GM19397 (cell line): ENCODE measurements at regions not wholly inside any gene's neighbourhood (a gene's known extent, or its start where the extent isn't known, plus 50 kb on each side); places are given as distances from the start of the nearest gene placed in this dataset.
"Not testable (repeated sequence)": the region's sequence is repeated elsewhere in the genome, so short reads cannot be mapped to it uniquely, and the experiment has no call there.

Experiments
- ATAC-seq: cut with Tn5 transposase; IDR thresholded peaks from one replicate; pipeline ENCODE4 v1.9.1; 2021; ENCODE audit warnings: mild to moderate bottlenecking, moderate library complexity; ENCODE audit not compliant: unreplicated experiment

GRCh38 chr4:174183259-174183658 lies 100.2 kb downstream of the FBXO8 start:
- ATAC-seq, result no peak

GRCh38 chr4:174181827-174182226 lies 101.6 kb downstream of the FBXO8 start:
- no peak for ATAC-seq

GRCh38 chr4:174177536-174177935 lies 105.9 kb downstream of the FBXO8 start:
- ATAC-seq, result no peak

GRCh38 chr4:174175836-174176235 lies 107.6 kb downstream of the FBXO8 start:
- ATAC-seq, result not testable (repeated sequence)

- ATAC-seq, result no peak
These were observed 110.1 kb downstream of the FBXO8 start for GRCh38 chr4:174173360-174173759.

- no peak for ATAC-seq
These were observed 111.2 kb downstream of the FBXO8 start for GRCh38 chr4:174172274-174172673.

GRCh38 chr4:174170906-174171305 lies 112.6 kb downstream of the FBXO8 start:
- ATAC-seq, result no peak

GRCh38 chr4:174170091-174170490 lies 113.4 kb downstream of the FBXO8 start:
- ATAC-seq, result no peak

GRCh38 chr4:174157106-174157607 lies 126.3 kb downstream of the FBXO8 start:
- ATAC-seq, result no peak

GRCh38 chr4:174156239-174156826 lies 127.1 kb downstream of the FBXO8 start:
- ATAC-seq, result peak; percentile 73

- no peak for ATAC-seq
These were observed 129.1 kb downstream of the FBXO8 start for GRCh38 chr4:174154215-174154854.

GRCh38 chr4:174152717-174153466 lies 130.6 kb downstream of the FBXO8 start:
- no peak for ATAC-seq

GRCh38 chr4:174147863-174148262 lies 135.6 kb downstream of the FBXO8 start:
- ATAC-seq, result no peak

- ATAC-seq, result no peak
These were observed 139.4 kb downstream of the FBXO8 start for GRCh38 chr4:174144106-174144505.

- no peak for ATAC-seq
These were observed 141.6 kb downstream of the FBXO8 start for GRCh38 chr4:174141876-174142275.

GRCh38 chr4:174138616-174139015 lies 144.9 kb downstream of the FBXO8 start:
- ATAC-seq, result no peak

- ATAC-seq, result no peak
These were observed 145.8 kb downstream of the FBXO8 start for GRCh38 chr4:174137698-174138097.

- ATAC-seq, result no peak
These were observed 147.5 kb downstream of the FBXO8 start for GRCh38 chr4:174135936-174136406.

- no peak for ATAC-seq
These were observed 147.9 kb downstream of the FBXO8 start for GRCh38 chr4:174135530-174135929.

- ATAC-seq, result no peak
These were observed 149.1 kb downstream of the FBXO8 start for GRCh38 chr4:174134361-174134760.

- ATAC-seq, result no peak
These were observed 149.9 kb downstream of the FBXO8 start for GRCh38 chr4:174133551-174133950.

GRCh38 chr4:174131901-174132300 lies 151.6 kb downstream of the FBXO8 start:
- ATAC-seq, result no peak
